Upper lobe of left lung (tissue), 4 donors: ENCODE measurements at regions not wholly inside any gene's neighbourhood (a gene's known extent, or its start where the extent isn't known, plus 50 kb on each side); places are given as distances from the start of the nearest gene placed in this dataset.

Experiments used
- POLR2A ChIP-seq, 4 donors: fragments of 450-650 bp; IDR thresholded peaks; one replicate each; pipeline ENCODE4 v1.5.1; 2016 to 2017; ENCODE audit warnings: antibody characterized with exemption in 4 of 4, mild to moderate bottlenecking in 2 of 4
- TF ChIP-seq, protein P1 (sequence below), 6 experiments: fragments of 450-650 bp in 4 of 6; fragments of 200-600 bp in 2 of 6; sonication (generic) in 2 of 6; IDR thresholded peaks; one replicate each; pipeline ENCODE4 v1.5.1; 2016 to 2019; ENCODE audit warnings: antibody characterized with exemption in 6 of 6

GRCh38 chr13:31901985-31902384 is 129.6 kb upstream of the FRY start:
- TF ChIP-seq, protein P1, sequence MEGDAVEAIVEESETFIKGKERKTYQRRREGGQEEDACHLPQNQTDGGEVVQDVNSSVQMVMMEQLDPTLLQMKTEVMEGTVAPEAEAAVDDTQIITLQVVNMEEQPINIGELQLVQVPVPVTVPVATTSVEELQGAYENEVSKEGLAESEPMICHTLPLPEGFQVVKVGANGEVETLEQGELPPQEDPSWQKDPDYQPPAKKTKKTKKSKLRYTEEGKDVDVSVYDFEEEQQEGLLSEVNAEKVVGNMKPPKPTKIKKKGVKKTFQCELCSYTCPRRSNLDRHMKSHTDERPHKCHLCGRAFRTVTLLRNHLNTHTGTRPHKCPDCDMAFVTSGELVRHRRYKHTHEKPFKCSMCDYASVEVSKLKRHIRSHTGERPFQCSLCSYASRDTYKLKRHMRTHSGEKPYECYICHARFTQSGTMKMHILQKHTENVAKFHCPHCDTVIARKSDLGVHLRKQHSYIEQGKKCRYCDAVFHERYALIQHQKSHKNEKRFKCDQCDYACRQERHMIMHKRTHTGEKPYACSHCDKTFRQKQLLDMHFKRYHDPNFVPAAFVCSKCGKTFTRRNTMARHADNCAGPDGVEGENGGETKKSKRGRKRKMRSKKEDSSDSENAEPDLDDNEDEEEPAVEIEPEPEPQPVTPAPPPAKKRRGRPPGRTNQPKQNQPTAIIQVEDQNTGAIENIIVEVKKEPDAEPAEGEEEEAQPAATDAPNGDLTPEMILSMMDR (IDR thresholded peaks at IDR 0.05): no peak
- TF ChIP-seq POLR2A (IDR thresholded peaks at IDR 0.05): no peak
